Keratinocyte (primary cell): ENCODE measurements at regions not wholly inside any gene's neighbourhood (a gene's known extent, or its start where the extent isn't known, plus 50 kb on each side); places are given as distances from the start of the nearest gene placed in this dataset.

ENCODE experiments used
- DNase-seq: peaks from one replicate; pipeline ENCODE4 v3.0.0-alpha.2; 2011; ENCODE audit warnings: low read depth, missing footprints, low spot score
- FAIRE-seq: peaks from 2 replicates; lab custom pipeline; 2011; peaks lifted over from hg19 to GRCh38; lab: Jason Lieb, UNC
- H2AFZ ChIP-seq: 2 replicates; pipeline ENCODE4 v1.6.0; 2012; ENCODE audit warnings: low read length, control low read depth, inconsistent platforms; ENCODE audit not compliant: control insufficient read depth
- H3K27ac ChIP-seq: 2 replicates; pipeline ENCODE4 v1.5.1; 2011; ENCODE audit warnings: low read length; ENCODE audit not compliant: control insufficient read depth, insufficient read depth
- H3K27me3 ChIP-seq: 3 replicates; pipeline ENCODE4 v1.6.0; 2011; ENCODE audit warnings: low read length; ENCODE audit not compliant: control insufficient read depth, insufficient read depth; ENCODE audit errors: extremely low read depth
- H3K36me3 ChIP-seq, 2 experiments: 2 replicates in 1 of 2; 3 replicates in 1 of 2; pipeline ENCODE4 v1.5.1; 2011; ENCODE audit warnings: low read length in 2 of 2, mild to moderate bottlenecking in 1 of 2; ENCODE audit not compliant: control insufficient read depth in 2 of 2, insufficient read depth in 2 of 2; ENCODE audit errors: extremely low read depth in 1 of 2
- H3K4me1 ChIP-seq: 3 replicates; pipeline ENCODE4 v1.5.1; 2011; ENCODE audit warnings: low read length; ENCODE audit not compliant: control insufficient read depth, insufficient read depth; ENCODE audit errors: extremely low read depth
- H3K4me2 ChIP-seq: 3 replicates; pipeline ENCODE4 v1.6.0; 2011; ENCODE audit warnings: low read depth, low read length; ENCODE audit not compliant: control insufficient read depth, insufficient read depth; ENCODE audit errors: extremely low read depth
- H3K4me3 ChIP-seq, 3 experiments: fragments of 200-600 bp in 1 of 3; sonication (generic) in 1 of 3; 2 replicates in 2 of 3; 3 replicates in 1 of 3; pipeline ENCODE4 v1.5.1; 2011 to 2016; ENCODE audit warnings: low read length in 3 of 3, mild to moderate bottlenecking in 3 of 3, control low read depth in 2 of 3, inconsistent platforms in 1 of 3, low read depth in 1 of 3, mixed read lengths in 1 of 3, mixed run types in 1 of 3, moderate library complexity in 1 of 3; ENCODE audit not compliant: control insufficient read depth in 2 of 3, insufficient read depth in 2 of 3; ENCODE audit errors: extremely low read depth in 1 of 3
- H3K79me2 ChIP-seq: 2 replicates; pipeline ENCODE4 v1.6.0; 2012; ENCODE audit warnings: low read length; ENCODE audit not compliant: control insufficient read depth, insufficient read depth
- H3K9ac ChIP-seq: 3 replicates; pipeline ENCODE4 v1.6.0; 2011; ENCODE audit warnings: low read length; ENCODE audit not compliant: control insufficient read depth, insufficient read depth; ENCODE audit errors: extremely low read depth
- H3K9me1 ChIP-seq: 3 replicates; pipeline ENCODE4 v1.6.0; 2011; ENCODE audit warnings: low read length; ENCODE audit not compliant: control insufficient read depth, insufficient read depth; ENCODE audit errors: extremely low read depth
- H3K9me3 ChIP-seq: 2 replicates; pipeline ENCODE4 v1.5.1; 2012; ENCODE audit warnings: low read depth, low read length; ENCODE audit not compliant: control insufficient read depth
- H4K20me1 ChIP-seq: 3 replicates; pipeline ENCODE4 v1.6.0; 2011; ENCODE audit warnings: low read length; ENCODE audit not compliant: control insufficient read depth, insufficient read depth; ENCODE audit errors: extremely low read depth
- CTCF ChIP-seq, 3 experiments: IDR thresholded peaks in 1 of 3; conservative IDR thresholded peaks in 1 of 3; optimal IDR thresholded peaks in 1 of 3; 2 replicates in 2 of 3; 3 replicates in 1 of 3; pipeline versions ENCODE3 to v1.5.1; 2011; ENCODE audit warnings: low read length in 3 of 3, mild to moderate bottlenecking in 3 of 3, moderate library complexity in 2 of 3, control low read depth in 1 of 3, inconsistent platforms in 1 of 3; ENCODE audit not compliant: insufficient read depth in 2 of 3; ENCODE audit errors: extremely low read depth in 1 of 3
- EZH2 ChIP-seq: IDR thresholded peaks from one replicate; pipeline ENCODE4 v1.6.1; 2012; ENCODE audit warnings: inconsistent platforms, mild to moderate bottlenecking, low read length, moderate library complexity
- dilution Hi-C: fragments of 300-500 bp; cut with MboI; formaldehyde crosslinking; loops from one replicate; pipeline ENCODE4 v1.7.0; 2020; ENCODE audit warnings: low sequenced_read_pairs; ENCODE audit not compliant: extremely low pct_ligation_motif_present

- no peak overlapping the region for H3K4me3 ChIP-seq
- no peaks in the 10 kb centered on the region for H3K79me2 ChIP-seq
- H3K4me1 ChIP-seq, result no peaks in the 10 kb centered on the region
- no peak for TF ChIP-seq CTCF (optimal IDR thresholded peaks at IDR 0.05 in 1 of 3, IDR thresholded peaks at IDR 0.05 in 1 of 3, conservative IDR thresholded peaks at IDR 0.05 in 1 of 3; ENCODE audit: extremely low read depth in 1 of 3, insufficient read depth in 2 of 3, low read length in 3 of 3)
- no peak for TF ChIP-seq EZH2
- no peaks in the 10 kb centered on the region for H3K9me3 ChIP-seq
- no peak overlapping the region for H3K9ac ChIP-seq
- DNase-seq (no peak), FAIRE-seq (no peak)
- H3K36me3 ChIP-seq, result no peaks in the 10 kb centered on the region
- peaks cover 2% of the 10 kb centered on the region for H3K27me3 ChIP-seq
- no peak overlapping the region for H3K27ac ChIP-seq
- no peak overlapping the region for H2AFZ ChIP-seq
- dilution Hi-C loops, result no loop called here
- H4K20me1 ChIP-seq, result no peaks in the 10 kb centered on the region
- H3K9me1 ChIP-seq, result no peaks in the 10 kb centered on the region
- no peak overlapping the region for H3K4me2 ChIP-seq
Observed at GRCh38 chr13:109957875-109958274, 171.5 kb upstream of the IRS2 start.

GRCh38 chr13:109955598-109955997, 169.2 kb upstream of the IRS2 start:
- no peaks in the 10 kb centered on the region for H3K36me3 ChIP-seq
- H3K9me1 ChIP-seq, result no peaks in the 10 kb centered on the region
- no peaks in the 10 kb centered on the region for H3K4me1 ChIP-seq
- no peak overlapping the region for H3K27ac ChIP-seq
- H3K27me3 ChIP-seq, result no peaks in the 10 kb centered on the region
- no peak overlapping the region for H2AFZ ChIP-seq
- no peaks in the 10 kb centered on the region for H3K9me3 ChIP-seq
- no peaks in the 10 kb centered on the region for H3K79me2 ChIP-seq
- H3K4me3 ChIP-seq, result no peak overlapping the region
- no peaks in the 10 kb centered on the region for H4K20me1 ChIP-seq
- no peak for FAIRE-seq
- dilution Hi-C loops, result no loop called here
- no peak overlapping the region for H3K9ac ChIP-seq
- DNase-seq, result no peak
- TF ChIP-seq EZH2 (no peak), CTCF (optimal IDR thresholded peaks at IDR 0.05 in 1 of 3, IDR thresholded peaks at IDR 0.05 in 1 of 3, conservative IDR thresholded peaks at IDR 0.05 in 1 of 3; ENCODE audit: extremely low read depth in 1 of 3, insufficient read depth in 2 of 3, low read length in 3 of 3) (no peak)
- H3K4me2 ChIP-seq, result no peak overlapping the region
